Endothelial cell of umbilical vein (primary cell): ENCODE measurements at regions not wholly inside any gene's neighbourhood (a gene's known extent, or its start where the extent isn't known, plus 50 kb on each side); places are given as distances from the start of the nearest gene placed in this dataset.

Experiments used
- BruUV-seq: library from RNA; stranded (reverse); fragments of 400-500 nt; replicated peaks from 2 replicates; lab custom pipeline; 2021; lab: Mats Ljungman, UMichigan
- CTCF ChIA-PET: fragments of 300-600, 350-600 bp; sonication (Branson Sonifier 250); formaldehyde crosslinking; loops from one replicate; lab custom pipeline; 2021; ENCODE audit warnings: antibody characterized with exemption, inconsistent platforms; lab: Charles Lee
- POLR2A ChIA-PET: fragments of 300-600, 350-600 bp; sonication (Branson Sonifier 250); formaldehyde crosslinking; loops from one replicate; lab custom pipeline; 2021; ENCODE audit warnings: antibody characterized with exemption, inconsistent platforms; lab: Charles Lee
- DNase-seq: peaks from one replicate; pipeline ENCODE4 v3.0.0-alpha.2; 2011; ENCODE audit warnings: low read depth, low spot score
- FAIRE-seq: peaks from 2 replicates; lab custom pipeline; 2011; peaks lifted over from hg19 to GRCh38; lab: Jason Lieb, UNC
- H2AFZ ChIP-seq: 2 replicates; pipeline ENCODE4 v1.6.0; 2012; ENCODE audit warnings: low read depth, low read length, control low read depth, inconsistent platforms
- H3K27ac ChIP-seq: 2 replicates; pipeline ENCODE4 v1.5.1; 2011; ENCODE audit warnings: low read depth, mild to moderate bottlenecking, control low read depth, low read length, moderate library complexity; ENCODE audit not compliant: insufficient read depth
- H3K27me3 ChIP-seq, 2 experiments: 2 replicates each; pipeline versions ENCODE4 v1.6.0 to v1.6.1; 2011; ENCODE audit warnings: low read length in 2 of 2, mixed read lengths in 1 of 2; ENCODE audit not compliant: control insufficient read depth in 2 of 2, insufficient read depth in 2 of 2
- H3K36me3 ChIP-seq, 2 experiments: 2 replicates in 1 of 2; 3 replicates in 1 of 2; pipeline ENCODE4 v1.5.1; 2011; ENCODE audit warnings: low read length in 2 of 2, mild to moderate bottlenecking in 1 of 2, moderate library complexity in 1 of 2; ENCODE audit not compliant: control insufficient read depth in 2 of 2, insufficient read depth in 2 of 2; ENCODE audit errors: extremely low read depth in 1 of 2
- H3K4me1 ChIP-seq: 3 replicates; pipeline ENCODE4 v1.5.1; 2011; ENCODE audit warnings: mild to moderate bottlenecking, low read length; ENCODE audit not compliant: control insufficient read depth, insufficient read depth; ENCODE audit errors: extremely low read depth
- H3K4me2 ChIP-seq: 2 replicates; pipeline ENCODE4 v1.6.1; 2011; ENCODE audit warnings: low read length, control low read depth, mixed read lengths; ENCODE audit not compliant: insufficient read depth
- H3K4me3 ChIP-seq, 3 experiments: fragments of 200-600 bp in 1 of 3; sonication (generic), shearing (Covaris generic) in 1 of 3; replicated peaks in 1 of 3; 2 replicates each; pipeline ENCODE4 v1.5.1; 2011 to 2016; ENCODE audit warnings: control low read depth in 3 of 3, low read length in 3 of 3, mild to moderate bottlenecking in 2 of 3, inconsistent platforms in 1 of 3, low read depth in 1 of 3, moderate library complexity in 1 of 3; ENCODE audit not compliant: insufficient read depth in 1 of 3
- H3K79me2 ChIP-seq: 2 replicates; pipeline ENCODE4 v1.6.0; 2012; ENCODE audit warnings: low read length, inconsistent platforms; ENCODE audit not compliant: control insufficient read depth, insufficient read depth
- H3K9ac ChIP-seq: replicated peaks from 2 replicates; pipeline ENCODE3; 2011; ENCODE audit warnings: low read length, control low read depth; ENCODE audit not compliant: insufficient read depth; ENCODE audit errors: extremely low read depth
- H3K9me1 ChIP-seq: replicated peaks from 3 replicates; pipeline ENCODE4 v1.6.0; 2011; ENCODE audit warnings: mild to moderate bottlenecking, low read length; ENCODE audit not compliant: control insufficient read depth, insufficient read depth; ENCODE audit errors: extremely low read depth
- H3K9me3 ChIP-seq: replicated peaks from 2 replicates; pipeline ENCODE4 v1.5.1; 2012; ENCODE audit warnings: low read length, inconsistent platforms; ENCODE audit not compliant: control insufficient read depth, insufficient read depth
- H4K20me1 ChIP-seq: replicated peaks from 2 replicates; pipeline ENCODE3; 2011; ENCODE audit warnings: mild to moderate bottlenecking, low read length; ENCODE audit not compliant: control insufficient read depth, insufficient read depth; ENCODE audit errors: extremely low read depth
- EZH2 ChIP-seq: IDR thresholded peaks from 2 replicates; pipeline ENCODE4 v1.6.1; 2012; ENCODE audit warnings: borderline replicate concordance, low read depth, mild to moderate bottlenecking, moderate library complexity, low read length, inconsistent platforms; ENCODE audit not compliant: severe bottlenecking
- FOS ChIP-seq: IDR thresholded peaks from 2 replicates; pipeline ENCODE4 v1.6.1; 2011; ENCODE audit warnings: mild to moderate bottlenecking, low read length, moderate library complexity, borderline replicate concordance; ENCODE audit not compliant: insufficient read depth
- GATA2 ChIP-seq: IDR thresholded peaks from 2 replicates; pipeline ENCODE4 v1.7.0; 2011; ENCODE audit warnings: low read depth, mild to moderate bottlenecking, moderate library complexity, mixed read lengths, low read length; ENCODE audit not compliant: insufficient read length, insufficient read depth
- JUN ChIP-seq: IDR thresholded peaks from 2 replicates; pipeline ENCODE4 v1.6.1; 2011; ENCODE audit warnings: borderline replicate concordance, low read depth; ENCODE audit not compliant: insufficient read length, insufficient read depth
- MYC ChIP-seq: IDR thresholded peaks from one replicate; pipeline ENCODE4 v1.6.1; 2011; ENCODE audit warnings: mild to moderate bottlenecking, low read depth, low read length
- POLR2A ChIP-seq: IDR thresholded peaks from 2 replicates; pipeline ENCODE4 v1.6.1; 2012; ENCODE audit warnings: low read depth, mild to moderate bottlenecking, control low read depth, low read length
- POLR2AphosphoS5 ChIP-seq: IDR thresholded peaks from 2 replicates; pipeline ENCODE4 v1.6.1; 2012; ENCODE audit warnings: low read depth, mild to moderate bottlenecking, control low read depth, low read length, moderate library complexity; ENCODE audit not compliant: insufficient read depth
- dilution Hi-C: fragments of 300-500 bp; cut with MboI; formaldehyde crosslinking; loops from one replicate; pipeline ENCODE4 v1.15.0; 2019; ENCODE audit warnings: low sequenced_read_pairs; ENCODE audit not compliant: extremely low pct_ligation_motif_present
- intact Hi-C: fragments of 100-400 bp; cut with micrococcal nuclease; formaldehyde crosslinking; loops from one replicate; pipeline ENCODE4 v1.10.0; 2022
- TF ChIP-seq, protein P1 (sequence below), 2 donors: IDR thresholded peaks; 1 replicate in 1 of 2; 2 replicates in 1 of 2; pipeline ENCODE4 v1.5.1; 2011; ENCODE audit warnings: low read length in 2 of 2, mild to moderate bottlenecking in 2 of 2, moderate library complexity in 2 of 2, control low read depth in 1 of 2, inconsistent platforms in 1 of 2, low read depth in 1 of 2; ENCODE audit not compliant: insufficient read depth in 1 of 2; ENCODE audit errors: extremely low read depth in 1 of 2
- TF ChIP-seq, protein P2 (sequence below): IDR thresholded peaks from 2 replicates; pipeline ENCODE4 v1.6.1; 2011; ENCODE audit not compliant: insufficient read depth, insufficient read length

DNA sequence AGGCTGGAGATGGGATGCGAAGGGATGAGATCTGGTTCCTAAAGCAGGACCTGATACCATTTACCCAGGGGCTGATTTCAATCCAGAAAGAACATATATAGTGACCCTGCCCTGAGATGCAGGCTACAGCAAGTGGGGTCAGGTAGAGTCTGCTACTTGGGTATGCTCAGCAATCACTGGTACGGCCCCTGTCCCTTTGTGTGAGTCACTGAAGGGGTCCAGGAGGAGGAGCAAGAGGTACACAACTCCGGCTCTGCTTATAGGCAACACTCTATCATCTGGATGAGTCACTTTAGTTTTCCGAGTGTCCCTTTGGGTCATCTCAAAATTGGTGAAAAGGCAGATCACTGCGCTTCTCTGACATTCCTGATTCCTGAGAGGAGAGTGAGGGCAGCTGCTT lies 79.6 kb upstream of the SORCS1 start:
- Histone ChIP-seq H2AFZ (no peak overlapping the region), H4K20me1 (no peaks in the 10 kb centered on the region), H3K79me2 (no peaks in the 10 kb centered on the region), H3K36me3 (no peaks in the 10 kb centered on the region), H3K9ac (no peak overlapping the region), H3K27me3 (no peaks in the 10 kb centered on the region), H3K27ac (no peak overlapping the region), H3K9me1 (no peaks in the 10 kb centered on the region), H3K4me3 (no peak overlapping the region), H3K4me2 (no peak overlapping the region), H3K9me3 (peaks cover 3% of the 10 kb centered on the region), H3K4me1 (no peaks in the 10 kb centered on the region)
- TF ChIP-seq MYC, result no peak
- ChIA-PET CTCF (no interaction called here), POLR2A (no interaction called here)
- dilution Hi-C loops, result no loop called here
- no peak for DNase-seq
- FAIRE-seq, result no peak
- BruUV-seq, result no TSS peak
- intact Hi-C loops, result no loop called here

DNA sequence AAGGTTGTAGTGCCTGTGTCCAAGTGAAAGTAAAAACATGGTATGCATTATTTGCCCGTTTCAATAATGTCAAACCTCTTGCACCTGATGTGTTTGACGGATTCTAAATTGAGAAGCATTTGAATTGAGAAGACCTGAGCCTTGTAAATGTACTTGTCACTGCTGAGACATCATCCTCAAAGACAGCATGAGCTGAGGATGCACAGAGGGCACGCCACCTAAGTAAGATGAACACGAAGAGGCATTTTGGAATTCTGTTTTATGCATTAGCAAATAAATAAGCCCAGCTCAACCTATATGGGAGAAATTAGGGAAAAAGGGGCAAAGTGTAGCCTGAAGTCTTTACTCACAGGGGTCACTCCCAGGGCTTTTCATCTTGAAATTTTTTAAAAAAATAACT lies 73.8 kb upstream of the SORCS1 start:
- TF ChIP-seq POLR2A (no peak), EZH2 (no peak), POLR2AphosphoS5 (no peak), JUN (no peak), FOS (no peak), MYC (no peak), GATA2 (no peak)
- TF ChIP-seq, protein P1, sequence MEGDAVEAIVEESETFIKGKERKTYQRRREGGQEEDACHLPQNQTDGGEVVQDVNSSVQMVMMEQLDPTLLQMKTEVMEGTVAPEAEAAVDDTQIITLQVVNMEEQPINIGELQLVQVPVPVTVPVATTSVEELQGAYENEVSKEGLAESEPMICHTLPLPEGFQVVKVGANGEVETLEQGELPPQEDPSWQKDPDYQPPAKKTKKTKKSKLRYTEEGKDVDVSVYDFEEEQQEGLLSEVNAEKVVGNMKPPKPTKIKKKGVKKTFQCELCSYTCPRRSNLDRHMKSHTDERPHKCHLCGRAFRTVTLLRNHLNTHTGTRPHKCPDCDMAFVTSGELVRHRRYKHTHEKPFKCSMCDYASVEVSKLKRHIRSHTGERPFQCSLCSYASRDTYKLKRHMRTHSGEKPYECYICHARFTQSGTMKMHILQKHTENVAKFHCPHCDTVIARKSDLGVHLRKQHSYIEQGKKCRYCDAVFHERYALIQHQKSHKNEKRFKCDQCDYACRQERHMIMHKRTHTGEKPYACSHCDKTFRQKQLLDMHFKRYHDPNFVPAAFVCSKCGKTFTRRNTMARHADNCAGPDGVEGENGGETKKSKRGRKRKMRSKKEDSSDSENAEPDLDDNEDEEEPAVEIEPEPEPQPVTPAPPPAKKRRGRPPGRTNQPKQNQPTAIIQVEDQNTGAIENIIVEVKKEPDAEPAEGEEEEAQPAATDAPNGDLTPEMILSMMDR (IDR thresholded peaks at IDR 0.05; ENCODE audit: extremely low read depth in 1 of 2, insufficient read depth in 1 of 2, low read depth in 1 of 2, low read length in 2 of 2), result no peak
- TF ChIP-seq, protein P2, sequence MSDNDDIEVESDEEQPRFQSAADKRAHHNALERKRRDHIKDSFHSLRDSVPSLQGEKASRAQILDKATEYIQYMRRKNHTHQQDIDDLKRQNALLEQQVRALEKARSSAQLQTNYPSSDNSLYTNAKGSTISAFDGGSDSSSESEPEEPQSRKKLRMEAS, result no peak
- FAIRE-seq (no peak), DNase-seq (no peak)
- Histone ChIP-seq H3K9me3 (peaks cover 14% of the 10 kb centered on the region), H3K4me2 (no peak overlapping the region), H3K4me1 (no peaks in the 10 kb centered on the region), H3K9ac (no peak overlapping the region), H3K79me2 (no peaks in the 10 kb centered on the region), H3K27ac (no peak overlapping the region), H3K27me3 (no peaks in the 10 kb centered on the region), H3K36me3 (no peaks in the 10 kb centered on the region), H3K9me1 (no peaks in the 10 kb centered on the region), H4K20me1 (no peaks in the 10 kb centered on the region), H2AFZ (no peak overlapping the region), H3K4me3 (no peak overlapping the region)
- ChIA-PET CTCF (no interaction called here), POLR2A (no interaction called here)
- intact Hi-C loops (no loop called here), dilution Hi-C loops (no loop called here)
- no TSS peak for BruUV-seq
